ENCODE measurements at regions not wholly inside any gene's neighbourhood (a gene's known extent, or its start where the extent isn't known, plus 50 kb on each side); places are given as distances from the start of the nearest gene placed in this dataset.
"Not testable (repeated sequence)": the region's sequence is repeated elsewhere in the genome, so short reads cannot be mapped to it uniquely, and the experiment has no call there.

DNA sequence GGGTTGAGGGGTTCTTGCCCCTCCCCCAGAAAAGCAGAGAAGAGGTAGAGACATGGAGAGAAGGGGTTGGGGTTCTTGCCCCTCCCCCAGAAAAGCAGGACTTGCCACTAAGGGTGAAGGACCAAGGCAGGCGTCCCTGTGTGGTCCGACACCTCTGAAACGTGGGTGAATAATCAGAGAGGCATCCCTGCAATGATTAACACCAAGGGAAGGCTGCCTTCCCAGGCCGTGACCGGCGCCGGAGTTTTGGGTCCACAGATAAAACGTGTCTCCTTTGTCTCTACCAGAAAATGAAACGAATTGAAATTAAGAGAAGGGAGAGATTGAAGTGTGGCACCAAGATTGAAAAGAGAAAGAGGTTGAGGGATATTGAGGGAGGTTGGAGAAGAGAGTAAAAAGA lies 778.2 kb downstream of the UQCRFS1 start:
- not testable (repeated sequence) for DNase-seq (ENCODE audit: low spot score)

DNA sequence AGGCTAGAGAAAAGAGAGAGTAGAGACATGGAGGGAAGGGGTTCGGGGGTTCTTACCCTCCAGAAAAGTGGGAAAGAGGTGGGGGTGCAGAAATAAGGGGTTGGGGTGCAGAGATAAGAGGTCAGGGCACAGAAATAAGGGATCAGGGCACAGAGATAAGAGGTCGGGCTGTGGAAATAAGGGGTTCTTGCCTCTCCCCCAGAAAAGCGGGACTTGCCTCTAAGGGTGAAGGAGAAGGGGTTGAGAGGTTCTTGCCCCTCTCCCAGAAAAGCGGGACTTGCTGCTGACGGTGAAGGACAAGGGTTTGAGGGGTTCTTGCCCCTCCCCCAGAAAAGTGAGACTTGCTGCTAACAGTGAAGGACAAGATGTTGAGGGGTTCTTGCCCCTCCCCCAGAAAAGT lies 778.6 kb downstream of the UQCRFS1 start:
- not testable (repeated sequence) for DNase-seq (ENCODE audit: low spot score)

DNA sequence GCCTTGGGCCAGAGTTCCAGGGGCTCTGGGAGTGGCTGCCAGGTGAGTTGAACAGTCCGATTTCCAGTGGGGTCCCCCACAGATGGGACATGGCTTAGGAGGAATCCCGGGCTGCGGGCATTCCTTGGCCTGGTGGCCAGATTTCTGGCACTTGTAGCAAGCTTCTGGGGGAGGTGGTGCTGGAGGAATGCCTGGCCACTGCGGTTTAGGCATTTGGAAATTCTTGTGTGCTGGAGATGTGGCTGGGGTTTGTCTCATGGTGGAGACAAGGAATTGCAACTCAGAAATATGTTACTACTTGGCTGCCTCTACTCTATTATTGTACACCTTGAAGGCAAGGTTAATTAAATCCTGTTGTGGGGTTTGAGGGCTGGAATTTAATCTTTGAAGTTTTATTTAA lies 779.8 kb downstream of the UQCRFS1 start:
- DNase-seq (ENCODE audit: low spot score), result not testable (repeated sequence)

GRCh38 chr19:28430214-28430613 lies 782.7 kb downstream of the UQCRFS1 start:
- no peak for DNase-seq (ENCODE audit: low spot score)

GRCh38 chr19:28429356-28429755 lies 783.6 kb downstream of the UQCRFS1 start:
- no peak for DNase-seq (ENCODE audit: low spot score)

GRCh38 chr19:28428663-28429348 lies 784.1 kb downstream of the UQCRFS1 start:
- no peak for DNase-seq (ENCODE audit: low spot score)

DNA sequence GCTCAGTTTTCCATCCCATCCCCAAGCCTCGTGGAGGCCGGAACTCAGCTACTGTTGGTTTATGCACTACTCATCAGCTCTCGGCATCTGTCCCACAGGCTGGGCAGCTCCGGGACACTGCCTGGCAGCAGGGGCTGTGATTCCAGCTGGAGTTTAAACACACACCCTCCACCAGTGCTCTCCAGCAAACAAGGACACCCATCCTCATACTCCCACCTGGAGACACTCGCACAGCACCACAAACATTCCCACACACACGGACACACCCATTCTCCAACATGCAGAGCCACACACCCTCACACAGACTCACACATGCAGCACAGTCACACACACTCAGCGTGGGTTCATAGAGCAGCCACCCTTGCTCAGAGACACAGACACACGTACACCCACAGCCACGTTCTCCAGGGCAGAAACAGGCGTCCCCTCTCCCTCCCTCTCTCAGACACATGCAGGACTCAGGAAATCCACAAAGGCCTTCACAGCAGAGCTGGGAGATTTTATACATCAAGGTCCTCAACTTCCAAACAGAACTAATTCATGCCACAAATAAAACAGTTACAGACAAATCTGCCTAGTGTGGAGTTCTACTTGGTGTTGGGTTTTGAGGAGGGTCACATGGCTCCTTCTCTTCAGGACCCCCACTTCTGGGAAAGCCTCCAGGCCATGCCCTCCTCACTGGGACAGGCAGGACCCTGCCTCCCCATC lies 785.4 kb downstream of the UQCRFS1 start:
- DNase-seq (ENCODE audit: low spot score), result no peak

GRCh38 chr19:28426730-28427225 lies 786.2 kb downstream of the UQCRFS1 start:
- no peak for DNase-seq (ENCODE audit: low spot score)

DNA sequence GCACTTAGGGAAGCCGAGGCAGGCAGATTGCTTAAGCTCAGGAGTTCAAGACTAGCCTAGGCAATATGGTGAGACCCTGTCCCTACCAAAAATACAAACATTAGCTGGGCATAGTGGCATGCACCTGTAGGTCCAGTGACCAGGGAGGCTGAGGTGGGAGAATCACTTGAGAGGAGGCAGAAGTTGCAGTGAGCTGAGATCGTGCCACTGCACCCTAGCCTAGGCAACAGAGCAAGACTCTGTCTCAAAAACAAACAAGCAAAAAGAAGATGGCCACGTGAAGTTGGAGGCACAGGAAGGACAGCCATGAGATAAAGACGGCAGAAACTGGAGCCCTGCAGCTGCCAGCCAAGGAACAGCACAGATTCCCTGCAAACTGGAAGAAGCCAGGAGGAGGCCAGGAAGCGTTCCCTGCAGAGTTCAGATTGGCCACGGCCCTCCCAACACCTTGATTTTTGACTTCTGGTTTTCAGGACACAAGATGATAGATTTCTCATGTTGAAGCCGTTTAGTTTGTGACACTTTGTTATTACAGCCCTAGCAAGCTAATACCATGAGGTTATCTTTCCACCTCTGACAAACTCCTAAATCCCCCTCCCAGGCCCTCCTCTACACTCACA lies 786.7 kb downstream of the UQCRFS1 start:
- DNase-seq (ENCODE audit: low spot score), result no peak

DNA sequence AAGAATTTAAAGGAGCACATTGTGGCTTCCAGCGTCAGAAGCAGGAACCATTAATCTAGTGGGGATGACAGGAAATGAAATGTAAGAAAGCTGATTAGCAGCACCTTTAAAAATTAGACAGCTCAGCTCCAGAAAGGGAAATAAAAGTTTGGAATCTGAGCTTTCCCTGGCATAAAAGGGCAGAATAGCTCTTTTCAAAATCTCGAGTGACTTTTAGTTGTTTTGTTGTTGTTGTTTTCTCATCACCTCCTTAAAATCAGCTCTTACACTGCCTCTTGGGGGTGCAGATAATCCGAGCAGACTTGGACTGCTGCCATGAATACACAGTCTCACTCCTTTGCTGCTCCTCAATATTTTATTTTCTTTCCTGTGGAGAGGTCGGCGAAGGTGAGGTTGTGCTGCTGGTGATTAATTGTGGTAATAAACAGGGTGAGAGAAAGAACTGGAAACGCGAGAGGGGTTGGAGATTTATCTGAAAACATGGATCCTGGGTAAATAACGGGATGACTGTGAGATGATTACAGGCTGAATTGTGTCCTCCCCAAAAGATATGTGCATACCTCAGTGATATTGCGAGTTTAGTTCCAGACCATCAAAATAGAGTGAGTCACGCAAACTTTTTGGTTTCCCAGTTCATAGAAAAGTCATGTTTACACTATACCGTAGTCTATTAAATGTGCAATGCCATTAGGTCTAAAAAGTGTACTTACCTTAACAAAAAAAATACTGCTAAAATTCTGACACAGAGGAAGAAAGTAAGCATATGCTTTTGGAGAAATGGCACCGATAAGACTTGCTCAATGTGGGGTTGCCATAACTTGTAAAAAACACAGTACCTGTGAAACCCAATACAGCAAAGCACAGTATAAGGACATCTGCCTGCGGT lies 787.7 kb downstream of the UQCRFS1 start:
- no peak for DNase-seq (ENCODE audit: low spot score)

GRCh38 chr19:28424662-28425045 lies 788.3 kb downstream of the UQCRFS1 start:
- DNase-seq (ENCODE audit: low spot score), result no peak

DNA sequence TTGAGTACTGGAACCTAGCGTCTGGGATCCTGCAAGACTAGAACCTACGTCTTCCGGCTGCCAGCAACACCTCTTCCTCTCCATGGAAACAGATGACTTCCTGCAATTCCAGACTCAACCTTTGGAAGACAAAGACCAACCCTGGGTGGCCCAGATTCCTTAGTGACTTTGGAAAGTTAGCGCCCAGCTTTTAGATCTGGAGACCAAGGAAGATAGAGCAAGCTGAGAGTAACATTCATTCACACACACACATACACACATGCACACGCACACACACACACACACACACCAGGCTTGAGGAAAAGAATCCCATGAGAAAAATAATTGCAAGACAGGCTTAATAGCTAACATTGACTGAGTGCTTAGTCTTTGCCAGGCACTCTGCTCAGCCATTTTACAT lies 788.9 kb downstream of the UQCRFS1 start:
- no peak for DNase-seq (ENCODE audit: low spot score)

- DNase-seq (ENCODE audit: low spot score), result no peak
Measured at GRCh38 chr19:28422791-28423650, 789.9 kb downstream of the UQCRFS1 start.

DNA sequence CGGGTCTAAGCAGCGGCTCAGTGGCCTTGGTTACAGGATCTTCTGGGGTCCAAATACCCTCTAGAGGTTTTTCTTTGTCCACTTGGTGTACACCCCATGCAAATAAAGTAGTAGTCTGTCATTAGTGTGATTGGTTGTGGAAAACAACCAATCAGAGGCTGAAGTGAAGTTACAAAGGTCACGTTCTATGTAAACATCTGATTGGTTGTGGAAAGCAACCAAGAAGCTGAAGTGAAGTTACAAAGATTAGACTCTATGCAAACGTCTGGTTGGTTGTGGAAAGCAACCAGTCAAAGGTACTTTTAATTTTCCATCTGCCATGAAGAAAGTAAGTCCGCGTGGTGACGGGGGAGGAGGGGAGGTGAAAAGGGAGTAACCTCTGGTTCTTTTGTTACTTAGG lies 790.9 kb downstream of the UQCRFS1 start:
- DNase-seq (ENCODE audit: low spot score), result no peak

DNA sequence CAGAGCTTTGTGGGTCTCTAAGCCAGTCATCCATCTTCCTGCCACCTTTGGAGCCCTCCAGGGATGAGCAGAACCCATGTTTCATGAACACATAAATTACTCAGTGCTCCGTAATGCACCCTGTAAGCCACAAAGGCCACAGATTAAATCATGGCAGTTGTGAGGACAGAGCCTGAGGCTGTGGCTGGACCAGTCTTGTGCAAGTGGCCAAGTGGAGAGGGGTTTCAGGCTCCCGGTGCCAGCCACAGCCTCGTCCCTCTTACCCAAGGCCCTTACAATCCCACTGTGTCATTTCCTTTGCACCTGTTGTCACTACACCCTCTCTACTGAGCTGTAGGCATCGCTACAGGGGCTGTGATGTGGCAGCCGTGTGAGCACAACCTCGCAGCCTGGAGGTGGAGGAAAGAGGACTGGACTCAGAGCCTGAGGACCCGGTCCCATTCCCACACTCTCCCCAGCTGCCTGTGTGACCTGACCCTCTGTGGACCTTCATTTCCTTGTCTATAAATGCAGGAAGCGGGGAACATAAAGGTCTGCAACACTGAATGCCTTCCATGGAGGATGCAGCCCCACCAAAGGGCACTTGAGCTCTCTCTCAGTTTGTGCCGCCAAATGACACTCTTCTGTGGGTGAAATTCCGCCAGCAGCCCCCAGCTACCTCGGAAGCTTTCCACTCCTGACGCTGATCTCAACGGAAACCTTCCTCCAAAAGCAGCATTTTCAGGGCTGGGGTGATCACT lies 792.0 kb downstream of the UQCRFS1 start:
- DNase-seq (ENCODE audit: low spot score), result no peak

- DNase-seq (ENCODE audit: low spot score), result no peak
Measured at GRCh38 chr19:28419312-28419711, 793.6 kb downstream of the UQCRFS1 start.

GRCh38 chr19:28417361-28417760 lies 795.6 kb downstream of the UQCRFS1 start:
- no peak for DNase-seq (ENCODE audit: low spot score)

DNA sequence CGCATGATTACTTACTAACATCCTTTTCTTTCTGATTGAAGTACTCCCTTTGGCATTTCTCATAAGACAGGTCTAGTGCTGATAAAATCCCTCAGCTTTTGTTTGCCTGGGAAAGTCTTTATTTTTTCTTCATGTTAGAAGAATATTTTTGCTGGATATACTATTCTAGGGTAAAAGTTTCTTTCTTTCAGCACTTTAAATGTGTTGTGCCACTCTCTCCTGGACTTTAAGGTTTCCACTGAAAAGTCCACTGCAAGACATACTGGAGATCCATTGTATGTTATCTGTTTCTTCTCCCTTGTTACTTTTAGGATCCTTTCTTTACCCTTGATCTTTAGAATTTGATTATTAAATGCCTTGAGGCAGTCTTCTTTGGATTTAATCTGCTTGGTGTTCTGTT lies 796.7 kb downstream of the UQCRFS1 start:
- no peak for DNase-seq (ENCODE audit: low spot score)

GRCh38 chr19:28414748-28415147 lies 798.2 kb downstream of the UQCRFS1 start:
- no peak for DNase-seq (ENCODE audit: low spot score)

DNA sequence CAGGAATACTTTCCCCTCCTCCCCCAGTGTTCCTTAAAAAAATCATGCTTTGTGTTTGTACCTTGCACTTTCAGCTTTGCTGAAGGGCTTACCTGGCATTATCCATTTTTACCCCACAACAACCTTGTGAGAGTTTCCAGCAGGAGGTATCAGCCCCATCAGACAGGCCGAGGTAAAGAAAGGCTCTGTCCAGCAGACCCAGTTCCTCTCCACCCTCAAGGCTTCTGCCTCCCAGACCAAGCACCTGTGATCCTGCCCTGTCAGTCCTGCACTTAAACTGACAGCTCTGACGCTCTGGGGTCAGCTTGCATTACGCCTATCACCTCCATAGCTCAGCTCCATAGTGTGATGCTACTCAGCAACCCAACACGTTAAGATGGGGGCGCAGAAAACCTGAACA lies 803.1 kb downstream of the UQCRFS1 start:
- no peak for DNase-seq (ENCODE audit: low spot score)

GRCh38 chr19:28406966-28407365 lies 806.0 kb downstream of the UQCRFS1 start:
- no peak for DNase-seq (ENCODE audit: low spot score)
